ENCODE measurements at regions not wholly inside any gene's neighbourhood (a gene's known extent, or its start where the extent isn't known, plus 50 kb on each side); places are given as distances from the start of the nearest gene placed in this dataset.

DNA sequence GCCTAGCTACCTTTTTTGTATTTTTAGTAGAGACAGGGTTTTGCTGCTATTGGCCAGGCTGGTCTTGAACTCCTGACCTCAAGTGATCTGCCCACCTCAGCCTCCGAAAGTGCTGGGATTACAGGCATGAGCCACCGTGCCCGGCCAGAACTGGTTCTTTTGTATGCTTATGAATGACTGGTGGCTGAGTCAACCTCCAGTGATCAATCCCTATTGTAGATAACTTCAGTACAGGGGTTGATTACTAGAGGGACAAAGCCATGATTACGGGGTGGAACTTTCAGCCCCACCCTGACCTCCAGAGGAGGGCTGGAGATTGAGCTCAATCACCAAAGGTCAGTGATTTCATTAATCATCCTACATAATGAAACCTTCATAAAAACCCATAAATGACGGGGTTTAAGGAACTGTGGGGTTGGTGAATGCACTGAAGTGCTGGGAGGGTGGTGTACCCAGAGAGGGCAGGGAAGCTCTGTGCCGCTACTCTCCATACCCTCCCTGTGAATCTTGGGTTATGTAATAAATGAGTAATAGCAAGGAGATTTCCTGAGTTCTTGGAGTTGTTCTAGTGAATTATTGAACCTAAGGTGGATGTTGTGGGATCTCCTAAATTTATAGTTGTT, 281.8 kb upstream of the CXCR4 start:
- no peak for DNase-seq

DNA sequence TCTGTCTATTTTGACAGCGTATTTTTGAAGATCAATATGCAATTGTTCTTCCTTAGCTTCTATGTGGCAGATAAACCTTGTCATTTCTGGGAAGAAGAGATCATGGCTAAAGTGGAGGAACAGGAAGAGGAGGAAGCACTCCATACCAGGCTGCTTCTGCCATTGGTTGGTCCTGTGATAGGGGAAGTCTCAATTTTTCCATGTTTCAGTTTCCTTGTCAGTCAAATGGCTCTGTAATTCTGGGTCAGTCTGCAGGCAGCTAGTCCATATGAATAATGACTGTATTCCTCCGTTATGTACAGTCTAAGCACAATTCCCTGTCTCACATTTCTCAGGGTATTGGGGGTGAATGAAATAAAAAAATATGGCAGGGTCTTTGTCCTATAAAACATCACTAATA, 277.6 kb upstream of the CXCR4 start:
- DNase-seq = no peak

DNA sequence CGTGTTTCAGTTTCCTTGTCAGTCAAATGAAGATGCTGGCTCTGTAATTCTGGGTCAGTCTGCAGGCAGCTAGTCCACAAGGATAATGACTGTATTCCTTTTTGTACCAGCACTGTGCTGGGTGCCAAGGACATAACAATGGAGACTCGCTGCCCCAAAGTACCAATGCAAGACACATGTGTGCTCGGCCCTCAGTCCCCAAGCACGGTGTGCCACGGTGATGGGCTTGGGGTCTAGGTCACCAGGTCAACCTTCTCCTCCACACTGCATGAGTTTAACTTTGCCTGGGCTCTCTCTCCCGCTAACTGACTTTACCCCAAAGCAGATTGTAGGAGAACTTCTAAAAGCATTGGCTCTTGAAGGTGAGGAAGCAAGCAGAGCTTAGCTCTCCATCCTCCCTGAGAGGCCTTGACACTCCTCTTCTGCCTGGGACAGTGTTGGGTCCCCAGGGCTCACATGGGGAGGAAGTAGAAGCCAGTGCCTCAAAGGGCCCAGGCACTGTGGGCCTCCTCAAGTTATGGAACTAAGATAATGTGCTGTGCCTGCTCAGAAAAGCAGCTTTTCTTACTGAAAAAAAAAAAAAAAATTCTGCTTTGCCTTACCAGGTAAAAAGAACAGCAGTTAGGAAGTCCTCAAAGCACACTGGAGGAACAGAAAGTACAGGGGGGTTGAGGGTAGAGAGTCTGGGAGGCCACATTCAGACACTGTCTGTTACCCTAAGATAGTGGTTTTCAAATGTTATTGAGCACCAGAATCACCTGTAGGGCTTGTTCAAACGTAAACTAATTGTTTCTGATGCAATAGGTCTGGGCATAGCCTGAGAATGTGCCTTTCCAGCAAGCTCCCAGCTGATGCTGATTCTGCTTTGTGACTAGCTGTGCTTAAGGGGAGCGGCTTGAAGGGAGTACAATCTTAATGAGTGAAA, 276.4 kb upstream of the CXCR4 start:
- DNase-seq = no peak

DNA sequence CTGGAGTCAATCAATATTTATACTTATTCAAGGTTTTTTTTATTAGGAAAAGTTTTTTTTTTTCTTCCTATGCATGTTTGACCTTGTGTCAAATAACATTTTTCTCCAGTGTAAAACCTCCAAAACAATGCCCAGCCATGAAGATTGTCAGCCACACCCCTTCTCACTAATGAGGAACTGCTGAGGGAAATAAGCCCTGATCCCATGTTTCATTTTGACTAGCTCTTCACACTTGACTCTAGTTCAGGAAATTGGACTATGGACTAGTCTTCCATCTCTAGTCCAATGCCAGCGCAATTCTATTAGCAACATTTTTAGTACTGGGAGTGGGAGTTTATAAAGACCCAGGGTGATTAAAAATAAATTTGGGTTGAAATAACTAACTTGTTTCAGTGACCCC, 275.6 kb upstream of the CXCR4 start:
- DNase-seq = no peak

DNA sequence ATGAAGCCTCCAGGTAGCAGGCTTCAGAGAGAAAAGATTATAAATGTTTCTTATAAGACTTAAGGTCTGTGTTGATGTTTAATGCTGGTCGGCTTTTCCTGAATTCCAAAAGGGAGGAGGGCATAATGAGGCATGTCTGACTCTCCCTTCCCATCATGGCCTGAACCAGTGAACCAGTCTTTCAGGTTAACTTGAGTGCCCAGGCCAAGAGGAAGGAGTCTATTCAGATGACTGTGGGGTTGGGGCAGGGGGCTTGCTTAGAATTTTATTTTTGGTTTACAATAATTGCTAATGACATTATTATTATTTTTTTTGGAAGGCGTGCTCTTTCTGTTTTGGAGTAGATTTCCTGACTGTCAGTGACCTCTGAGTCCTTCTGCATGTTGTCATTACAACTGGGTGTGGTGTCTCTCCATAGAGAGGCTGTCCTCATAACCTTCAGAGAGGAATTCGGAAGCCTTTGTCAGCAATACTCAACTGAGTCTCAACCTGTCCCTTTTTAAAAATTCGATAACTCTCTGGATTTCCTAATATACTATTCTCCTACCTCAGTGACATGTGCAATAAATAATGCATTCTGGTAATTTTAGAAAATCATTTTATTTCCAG, 275.1 kb upstream of the CXCR4 start:
- DNase-seq = no peak

DNA sequence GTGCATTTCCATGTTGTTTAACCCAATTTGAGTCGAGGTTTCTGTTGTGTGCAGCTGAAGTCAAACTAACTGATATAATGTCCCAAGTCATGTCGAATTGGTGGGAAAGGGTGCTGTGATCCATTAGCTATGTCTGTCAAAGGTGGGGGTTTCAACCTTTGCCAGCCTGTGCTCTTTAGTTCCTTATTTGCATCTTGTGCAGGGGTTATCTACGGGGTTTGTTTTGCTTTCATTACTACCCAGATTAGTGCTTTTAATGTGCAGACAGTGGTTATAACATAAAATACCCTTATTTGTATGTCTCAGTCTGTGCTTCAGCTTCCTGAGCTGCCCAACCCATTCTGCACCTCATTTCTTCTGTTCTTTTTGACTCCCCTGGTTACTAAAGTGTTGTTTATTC, 271.9 kb upstream of the CXCR4 start:
- DNase-seq = no peak

DNA sequence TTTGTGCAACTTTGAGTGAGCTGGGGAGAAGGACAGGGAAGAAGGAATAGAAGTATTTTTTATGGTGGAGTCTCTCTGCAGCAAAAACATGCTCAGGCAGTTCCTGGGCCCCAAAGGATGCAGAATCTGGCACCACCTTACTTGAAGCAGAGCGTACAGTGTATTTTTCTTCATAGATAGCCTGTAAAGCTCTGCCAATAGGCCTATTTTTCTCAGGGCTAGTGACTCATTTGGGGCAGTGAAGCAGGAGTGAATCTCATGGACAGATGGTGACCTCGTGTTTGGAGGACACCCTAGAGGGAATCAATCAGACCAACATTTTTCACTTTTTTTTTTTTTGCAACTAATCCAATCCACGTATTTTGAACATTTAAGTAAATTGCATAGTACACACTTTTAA, 268.1 kb upstream of the CXCR4 start:
- no peak for DNase-seq

DNA sequence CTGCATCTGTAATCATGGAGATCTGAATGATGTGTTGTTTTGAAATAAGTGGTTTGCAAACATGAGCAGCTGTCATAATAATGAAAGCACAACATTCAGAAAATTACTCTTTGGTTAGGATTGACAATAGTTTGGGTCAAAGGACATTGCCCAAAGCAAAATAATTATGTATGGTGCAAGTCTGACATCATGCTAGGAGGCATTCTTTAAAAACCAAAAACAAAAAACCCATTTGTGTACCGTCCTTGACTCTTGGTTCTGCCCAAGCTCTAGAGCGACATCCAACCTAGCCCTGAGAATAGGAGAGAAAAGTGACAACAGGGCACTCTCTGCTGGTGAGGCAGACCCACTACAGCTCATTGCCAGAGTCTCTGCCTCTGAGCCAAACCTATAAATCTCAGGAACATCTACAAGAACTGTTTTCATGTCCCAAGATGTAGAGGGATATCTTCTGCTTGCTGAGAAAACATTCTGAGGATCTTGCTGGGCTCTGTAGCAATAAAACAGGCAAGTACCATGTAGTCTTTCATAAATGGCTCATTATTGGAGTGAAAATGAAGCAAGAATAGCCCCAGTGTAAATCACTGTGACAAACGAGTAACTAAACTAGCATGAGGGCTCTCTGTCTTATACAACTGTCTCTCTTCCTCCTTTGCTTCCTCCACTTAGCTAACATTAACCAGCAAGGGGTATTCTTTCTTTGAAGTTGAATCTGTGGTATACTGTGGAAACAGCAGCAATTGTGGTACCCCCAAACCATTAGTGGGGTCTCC, 266.8 kb upstream of the CXCR4 start:
- peak; percentile 51 for DNase-seq

DNA sequence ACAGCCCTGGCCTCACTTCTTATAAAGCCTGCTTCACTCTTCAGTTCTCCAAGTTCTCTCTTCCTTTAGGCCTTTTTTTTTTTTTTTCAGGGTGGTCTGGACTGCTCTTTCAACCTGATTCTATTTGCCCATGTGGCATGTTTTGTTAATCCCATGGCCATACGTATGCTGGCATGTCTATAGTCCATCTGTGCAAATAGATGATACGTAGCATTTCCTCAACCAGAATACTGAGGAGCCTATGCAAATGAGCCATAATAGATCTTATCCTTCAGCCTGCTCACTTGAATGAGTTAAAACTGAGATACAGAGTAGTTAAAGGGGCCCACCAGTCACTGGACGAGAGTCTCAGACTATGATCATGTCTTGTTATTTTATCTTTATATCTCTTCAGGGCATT, 265.2 kb upstream of the CXCR4 start:
- no peak for DNase-seq

DNA sequence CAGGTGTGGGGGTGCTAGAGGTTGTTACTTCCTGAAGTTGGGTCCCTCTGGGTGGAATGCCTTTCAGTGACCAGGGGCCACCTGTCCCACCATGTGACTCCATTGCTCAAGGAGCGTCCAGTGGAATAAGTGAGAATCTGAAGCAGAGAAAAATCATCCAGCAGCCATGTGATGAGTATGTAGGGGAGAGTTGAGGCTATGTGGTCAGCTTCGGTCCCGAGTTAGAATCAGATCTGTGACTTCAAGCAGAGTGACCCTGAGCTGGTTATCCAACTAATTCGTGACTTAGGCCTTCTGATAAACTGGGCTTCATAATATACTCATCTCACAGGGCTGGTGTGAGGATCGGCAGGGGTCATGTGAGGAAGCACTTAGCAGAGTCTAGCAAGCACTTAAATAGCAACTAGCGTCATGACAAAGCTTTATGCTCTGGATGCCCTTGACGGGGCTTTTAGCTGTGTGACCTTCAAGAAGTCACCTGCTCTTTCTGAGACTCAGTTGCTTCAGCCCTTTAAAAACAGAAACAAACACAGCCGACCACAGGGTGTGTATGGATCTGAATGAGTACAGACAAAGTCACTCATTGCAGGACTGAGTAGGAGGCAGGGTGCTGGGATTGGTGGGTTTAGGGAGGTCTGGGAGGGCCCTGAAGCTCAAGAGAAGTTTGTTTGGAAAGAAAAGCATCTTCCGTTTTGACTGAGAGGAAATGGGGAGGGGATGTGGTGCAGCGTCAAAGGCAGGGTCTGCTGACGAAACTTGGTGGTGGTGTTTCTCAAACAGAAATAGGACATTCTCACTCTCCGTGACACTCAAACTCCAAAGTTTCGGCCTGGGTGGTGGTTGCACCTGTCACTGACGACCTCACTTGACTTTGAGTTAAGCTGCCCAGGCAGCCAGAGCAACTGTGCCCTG, 264.0 kb upstream of the CXCR4 start:
- peak; percentile 81 for DNase-seq

DNA sequence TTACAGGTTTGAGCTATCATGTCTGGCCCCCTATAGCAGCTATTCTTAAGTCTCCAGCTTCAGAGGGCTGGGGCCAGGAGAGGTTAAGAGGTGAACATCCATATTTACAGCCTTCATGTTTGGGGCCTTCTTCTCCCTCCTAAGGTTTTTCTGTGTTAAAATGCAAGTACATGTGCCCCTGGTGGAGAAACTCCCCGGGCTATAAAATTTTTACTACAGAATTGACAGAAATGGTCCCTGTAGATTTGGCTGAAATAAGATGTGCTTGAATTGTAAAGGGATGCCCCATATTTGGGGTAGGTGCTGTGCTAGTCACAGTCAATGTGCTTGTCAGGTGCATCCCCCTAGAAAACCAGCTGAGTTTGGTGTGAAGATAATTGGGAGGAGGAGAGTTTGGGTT, 263.3 kb upstream of the CXCR4 start:
- no peak for DNase-seq

DNA sequence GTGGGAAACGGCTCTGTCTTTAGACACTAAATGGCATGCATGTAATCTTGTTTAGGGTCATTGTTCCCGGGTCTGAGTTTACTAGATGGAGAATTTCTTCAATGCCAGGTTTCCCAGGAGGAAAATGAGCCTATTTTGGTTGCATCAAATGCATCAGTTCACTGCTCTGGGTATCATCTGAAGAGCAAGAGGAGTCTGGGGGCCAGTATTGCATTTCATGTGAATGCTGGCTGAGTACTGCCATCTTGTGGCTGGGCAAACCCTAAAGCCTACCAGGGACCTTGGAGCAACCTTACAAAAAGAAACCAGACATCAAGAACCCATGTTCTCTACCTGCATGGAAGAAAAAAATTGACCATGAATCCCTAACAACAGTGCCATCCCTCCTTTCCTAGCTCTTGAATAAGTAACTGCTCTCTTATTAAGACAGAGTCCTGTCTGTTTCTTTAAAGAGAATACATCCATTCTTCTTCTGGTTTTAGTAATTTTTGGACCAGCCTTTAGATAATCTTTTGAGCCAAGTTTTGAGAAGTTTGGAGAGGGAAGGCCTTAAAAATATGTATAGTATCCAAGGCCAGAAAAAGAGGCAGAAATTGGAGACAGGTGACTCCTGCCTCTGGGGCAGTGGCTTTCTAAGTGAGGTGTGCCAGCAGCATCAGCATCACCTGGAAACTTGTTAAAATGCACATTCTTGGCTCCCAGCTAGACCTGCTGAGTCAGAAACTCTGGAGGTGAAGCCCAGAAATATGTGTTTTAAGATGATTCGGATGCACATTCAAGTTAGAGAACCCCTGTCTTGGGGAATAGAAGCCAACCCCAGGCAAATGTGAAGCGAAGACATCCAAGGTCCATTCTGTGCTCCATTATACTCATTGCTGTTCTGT, 261.0 kb upstream of the CXCR4 start:
- peak; percentile 78 for DNase-seq

DNA sequence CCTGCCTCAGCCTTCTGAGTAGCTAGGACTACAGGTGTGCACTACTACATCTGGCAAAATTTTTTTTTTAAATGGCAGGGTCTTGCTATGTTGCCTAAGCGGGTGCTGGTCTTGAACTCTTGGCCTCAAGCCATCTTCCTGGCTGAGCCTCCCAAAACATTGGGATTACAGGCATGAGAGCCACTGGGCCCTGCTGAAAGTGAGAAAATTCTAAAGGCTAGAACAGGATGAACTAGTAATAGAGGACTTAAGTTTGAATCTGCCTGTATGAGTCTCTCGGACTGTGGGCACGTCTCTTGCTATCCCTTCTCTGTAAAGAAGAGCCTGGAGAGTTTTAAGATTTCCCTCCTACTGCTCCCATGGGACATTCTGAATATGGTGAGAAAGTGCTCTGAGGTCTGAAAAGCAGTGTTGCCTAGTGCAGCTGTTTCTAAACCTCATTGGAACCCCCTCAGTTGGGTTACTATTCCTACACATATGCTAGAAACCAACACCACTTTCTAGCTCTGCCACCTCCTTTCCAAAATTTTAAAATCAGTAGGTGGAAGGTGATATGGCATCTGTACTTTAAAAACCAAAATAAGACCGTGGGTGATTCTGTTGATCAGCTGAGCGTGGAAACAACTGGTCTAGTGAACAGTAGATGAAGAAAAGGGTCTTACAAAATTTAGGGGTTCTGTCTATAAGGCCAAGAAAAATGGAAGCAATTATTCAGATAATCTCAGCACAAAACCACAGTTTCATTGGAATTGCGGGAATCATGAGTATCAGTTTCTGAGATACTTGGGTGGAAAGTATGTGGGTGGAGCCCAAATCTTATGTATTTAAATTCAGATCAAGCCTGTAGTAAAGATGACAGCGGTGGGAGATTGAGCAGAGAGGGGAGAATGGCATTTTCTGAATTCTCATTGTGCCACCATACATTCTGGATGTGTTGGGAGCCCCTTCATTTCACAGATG, 259.8 kb upstream of the CXCR4 start:
- DNase-seq = no peak

DNA sequence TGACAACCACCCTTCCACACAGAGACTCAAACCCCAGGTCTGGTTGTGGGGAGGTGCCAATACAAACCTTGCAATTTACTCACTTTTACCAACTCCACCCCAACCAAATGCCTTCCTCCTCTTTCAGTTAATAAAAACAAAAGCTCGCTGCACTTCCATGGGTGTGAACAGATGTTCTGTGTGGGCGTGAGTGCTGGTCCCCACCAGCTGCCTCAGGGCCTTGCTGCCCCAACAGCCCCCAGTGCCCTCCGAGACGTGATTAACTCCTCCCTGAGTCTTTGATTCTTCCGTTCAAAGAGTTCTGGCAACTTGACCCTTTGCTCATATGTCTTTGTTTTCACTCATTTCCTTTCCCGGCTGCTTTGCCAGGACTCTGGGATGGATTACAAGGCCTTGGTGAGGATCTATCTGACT, 258.9 kb upstream of the CXCR4 start:
- DNase-seq = no peak

DNA sequence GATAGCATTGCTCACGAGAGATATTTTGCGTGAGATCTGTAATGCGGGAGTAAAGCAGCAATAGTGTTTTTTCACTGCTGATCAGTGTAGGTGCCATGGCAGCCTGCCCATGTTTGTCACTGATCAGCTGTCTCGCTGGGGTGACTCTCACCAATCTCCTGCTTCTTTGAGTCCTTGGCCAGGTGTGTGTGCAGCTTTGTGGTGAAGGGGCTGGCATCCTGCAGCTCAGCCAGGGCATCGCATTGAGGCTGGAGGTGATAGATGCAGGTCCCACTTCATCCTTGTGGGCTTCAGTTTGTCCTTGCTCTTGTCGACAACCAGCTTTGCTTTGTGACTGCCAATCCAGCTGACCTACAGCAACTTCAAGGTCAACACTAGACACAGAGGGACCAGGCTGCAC, 258.3 kb upstream of the CXCR4 start:
- DNase-seq = no peak

DNA sequence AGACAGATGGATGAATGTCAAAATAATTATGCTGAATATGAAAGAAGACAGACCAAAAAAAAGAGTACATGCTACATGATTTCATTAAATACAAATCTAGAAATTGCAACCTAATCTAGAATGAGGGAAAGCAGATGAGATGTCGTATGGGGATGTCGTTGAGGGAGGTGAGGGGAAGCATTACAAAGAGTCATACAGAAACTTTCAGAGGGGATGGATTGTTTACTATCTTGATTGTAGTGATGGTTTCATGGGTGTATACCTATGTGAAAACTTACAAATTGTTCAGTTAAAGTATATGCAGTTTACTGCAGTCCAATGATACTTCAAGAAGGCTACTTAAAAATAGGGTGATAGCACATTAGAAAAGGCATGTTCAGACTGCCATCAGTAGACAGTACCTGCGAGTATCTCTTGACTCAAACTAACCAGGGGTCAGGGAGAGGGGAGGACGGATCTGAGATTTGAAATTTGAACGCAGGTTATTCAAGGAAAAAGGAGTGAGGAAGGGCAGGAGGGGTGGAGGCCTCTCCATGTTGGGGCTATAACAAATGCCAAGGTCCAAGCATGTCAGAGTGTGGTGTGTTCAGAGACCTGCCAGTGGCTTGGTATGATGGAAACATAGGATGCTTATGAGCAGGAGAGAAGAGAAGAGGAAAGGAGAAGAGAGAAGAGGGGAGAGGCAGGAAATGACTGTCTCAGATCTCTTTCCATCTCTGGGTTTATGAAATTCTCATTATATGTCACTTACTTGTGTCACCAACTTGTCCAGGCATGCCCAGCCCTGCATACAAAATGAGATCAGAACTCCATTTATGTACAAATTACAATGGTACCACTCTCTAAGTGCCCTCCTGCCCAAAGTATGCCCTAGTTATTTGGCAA, 257.3 kb upstream of the CXCR4 start:
- DNase-seq = no peak

DNA sequence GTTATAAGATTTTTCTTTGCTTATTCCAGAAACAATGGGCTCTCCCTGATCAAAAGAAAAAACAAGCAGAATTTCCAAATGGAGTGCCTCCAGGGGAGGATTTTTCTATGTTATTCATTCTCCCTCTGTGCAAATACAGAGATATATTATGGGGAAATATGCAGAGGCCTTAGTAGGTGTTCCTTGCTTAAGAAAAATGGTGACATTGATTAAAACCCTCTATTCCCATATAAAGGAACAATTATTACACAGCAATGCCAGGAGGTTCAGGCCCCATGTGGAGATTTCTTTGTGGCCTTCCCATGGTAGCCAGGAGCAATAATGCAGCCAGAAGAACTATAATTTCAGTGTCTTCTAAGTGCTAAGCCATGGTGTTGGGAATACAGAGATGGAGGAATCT, 255.9 kb upstream of the CXCR4 start:
- no peak for DNase-seq

DNA sequence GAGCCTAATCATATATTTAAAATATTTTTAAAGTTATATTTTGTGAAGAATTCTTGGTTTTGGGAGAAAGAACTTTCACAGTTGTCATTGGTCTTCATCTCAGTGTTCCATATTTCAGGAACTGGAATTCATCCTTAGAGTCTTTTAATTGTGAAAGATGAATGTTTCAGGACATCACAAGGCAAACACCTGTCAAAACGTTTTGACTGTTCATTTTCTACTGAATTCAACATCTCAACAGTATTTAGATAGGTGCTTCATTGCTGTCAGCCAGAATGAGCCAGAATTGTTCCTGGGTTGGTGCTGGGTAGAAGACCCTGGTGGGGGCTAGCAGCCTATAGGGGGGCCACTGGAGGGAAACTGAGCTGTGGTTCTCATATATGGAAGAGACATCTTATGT, 255.1 kb upstream of the CXCR4 start:
- no peak for DNase-seq

DNA sequence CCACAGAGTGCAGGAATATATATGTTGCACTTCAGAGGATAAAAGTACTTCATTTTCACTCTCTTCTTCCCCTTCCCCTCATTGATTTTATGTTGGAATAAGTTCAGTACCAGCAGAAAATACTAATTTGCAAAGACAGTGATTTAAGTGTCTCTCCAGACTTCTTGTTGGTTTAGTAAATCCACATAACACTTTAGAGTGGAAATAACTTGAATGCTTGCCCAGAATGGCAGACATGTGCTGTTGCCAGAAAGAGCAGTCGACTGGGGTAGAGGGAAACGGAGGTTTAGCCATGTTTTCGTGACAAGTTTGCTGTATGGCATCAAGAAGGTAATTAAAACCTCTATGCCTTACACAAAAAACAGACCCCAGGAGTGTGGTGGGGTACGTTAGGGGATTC, 246.0 kb upstream of the CXCR4 start:
- DNase-seq = no peak
